WTC11 (cell line): ENCODE measurements at regions not wholly inside any gene's neighbourhood (a gene's known extent, or its start where the extent isn't known, plus 50 kb on each side); places are given as distances from the start of the nearest gene placed in this dataset.

ENCODE experiments used
- ATAC-seq: fragments of 200-7000 bp; cut with Tn5 transposase; 2 replicates; pipeline ENCODE4 v1.10.0; 2021; ENCODE audit warnings: mild to moderate bottlenecking, moderate library complexity
- CTCF ChIA-PET: fragments of 300-600 bp; sonication (Branson Sonifier 250); formaldehyde crosslinking; loops from one replicate; lab custom pipeline; 2021; ENCODE audit warnings: antibody characterized with exemption; lab: Charles Lee
- POLR2A ChIA-PET: fragments of 350-600 bp; sonication (Branson Sonifier 250); formaldehyde crosslinking; loops from one replicate; lab custom pipeline; 2021; ENCODE audit warnings: antibody characterized with exemption; lab: Charles Lee
- DNase-seq: peaks from one replicate; pipeline ENCODE4 v3.0.0; 2021; ENCODE audit warnings: low spot score
- H3K27ac Mint-ChIP-seq: 2 replicates; pipeline ENCODE4 v1.8.0; 2021; ENCODE audit warnings: mixed read lengths
- H3K27me3 Mint-ChIP-seq: 2 replicates; pipeline ENCODE4 v1.8.0; 2021; ENCODE audit warnings: low read depth, mild to moderate bottlenecking, moderate library complexity, mixed read lengths
- H3K36me3 Mint-ChIP-seq: 2 replicates; pipeline ENCODE4 v1.8.0; 2021; ENCODE audit warnings: mixed read lengths
- H3K4me1 Mint-ChIP-seq: 2 replicates; pipeline ENCODE4 v1.8.0; 2022; ENCODE audit warnings: mixed read lengths
- H3K4me3 Mint-ChIP-seq: 2 replicates; pipeline ENCODE4 v1.8.0; 2021; ENCODE audit warnings: mild to moderate bottlenecking, moderate library complexity, mixed read lengths
- H3K9me3 Mint-ChIP-seq: 2 replicates; pipeline ENCODE4 v1.8.0; 2021; ENCODE audit warnings: mixed read lengths
- CBFB ChIP-seq: sonication (generic); formaldehyde crosslinking; IDR thresholded peaks from 2 replicates; pipeline ENCODE4 v1.8.1; 2022; ENCODE audit warnings: mild to moderate bottlenecking, low read depth, missing genetic modification reagents
- E2F5 ChIP-seq: sonication (generic); formaldehyde crosslinking; IDR thresholded peaks from 2 replicates; pipeline ENCODE4 v1.8.1; 2022; ENCODE audit warnings: mild to moderate bottlenecking, moderate library complexity, missing genetic modification reagents
- MAX ChIP-seq: sonication (generic); formaldehyde crosslinking; IDR thresholded peaks from 2 replicates; pipeline ENCODE4 v1.8.0; 2022; ENCODE audit warnings: mild to moderate bottlenecking, missing genetic modification reagents
- NFATC4 ChIP-seq: fragments of 250-450 bp; sonication (Bioruptor Pico); IDR thresholded peaks from 2 replicates; pipeline ENCODE4 v1.9.0; 2021; ENCODE audit warnings: mild to moderate bottlenecking
- SMAD3 ChIP-seq: sonication (generic); formaldehyde crosslinking; IDR thresholded peaks from 2 replicates; pipeline ENCODE4 v1.8.0; 2022; ENCODE audit warnings: missing genetic modification reagents, mild to moderate bottlenecking, borderline replicate concordance
- SMAD4 ChIP-seq: sonication (generic); formaldehyde crosslinking; IDR thresholded peaks from 2 replicates; pipeline ENCODE4 v1.8.0; 2022; ENCODE audit warnings: mild to moderate bottlenecking, missing genetic modification reagents
- TCF7 ChIP-seq: sonication (generic); formaldehyde crosslinking; IDR thresholded peaks from 2 replicates; pipeline ENCODE4 v1.8.0; 2022; ENCODE audit warnings: mild to moderate bottlenecking, low read depth, missing genetic modification reagents, moderate library complexity
- USF2 ChIP-seq: sonication (generic); formaldehyde crosslinking; IDR thresholded peaks from 2 replicates; pipeline ENCODE4 v1.8.1; 2023; ENCODE audit warnings: mild to moderate bottlenecking, missing genetic modification reagents, moderate library complexity
- ZBTB21 ChIP-seq: sonication (generic); formaldehyde crosslinking; IDR thresholded peaks from 2 replicates; pipeline ENCODE4 v1.8.1; 2023; ENCODE audit warnings: mild to moderate bottlenecking, missing genetic modification reagents, borderline replicate concordance
- ZNF121 ChIP-seq: sonication (generic); formaldehyde crosslinking; IDR thresholded peaks from 2 replicates; pipeline ENCODE4 v1.8.0; 2023; ENCODE audit warnings: missing genetic modification reagents
- ZNF671 ChIP-seq: fragments of 250-450 bp; sonication (Bioruptor Pico); IDR thresholded peaks from 2 replicates; pipeline ENCODE4 v1.8.0; 2021; ENCODE audit warnings: mild to moderate bottlenecking
- TF ChIP-seq, protein P1 (sequence below): sonication (generic); formaldehyde crosslinking; IDR thresholded peaks from 2 replicates; pipeline ENCODE4 v1.8.0; 2022; ENCODE audit warnings: mild to moderate bottlenecking, missing genetic modification reagents
- TF ChIP-seq, protein P2 (sequence below): sonication (generic); formaldehyde crosslinking; IDR thresholded peaks from 2 replicates; pipeline ENCODE4 v1.8.0; 2022; ENCODE audit warnings: mild to moderate bottlenecking, missing genetic modification reagents
- TF ChIP-seq, protein P3 (sequence below): sonication (generic); formaldehyde crosslinking; IDR thresholded peaks from 2 replicates; pipeline ENCODE4 v1.8.0; 2023; ENCODE audit warnings: missing genetic modification reagents, mild to moderate bottlenecking, borderline replicate concordance

- no peak for DNase-seq
Measured at GRCh38 chr7:28310460-28310848, 101.9 kb upstream of the CREB5 start.

DNA sequence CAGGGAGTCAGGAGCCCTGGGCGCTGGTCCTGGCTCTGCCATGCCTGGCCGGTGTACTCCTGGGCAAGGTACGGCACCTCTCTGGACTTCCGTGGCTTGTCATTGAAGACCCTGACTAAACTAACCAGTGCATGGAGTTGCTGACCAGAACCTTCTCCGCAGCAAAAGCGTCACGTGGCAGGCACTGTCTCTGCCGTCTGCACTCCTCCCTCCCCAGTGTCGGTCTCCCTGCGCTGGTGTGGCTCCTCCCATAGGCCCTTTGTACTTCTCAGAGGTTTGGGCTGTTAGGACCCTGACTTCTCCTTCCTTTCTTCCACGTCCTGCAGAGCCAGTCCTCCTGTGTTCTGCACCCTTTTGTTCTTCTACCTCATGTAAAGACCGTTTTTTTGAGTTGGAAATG lies 100.6 kb upstream of the CREB5 start:
- Mint-ChIP-seq H3K9me3 (no peaks in the 10 kb centered on the region), H3K4me1 (peaks cover 18% of the 10 kb centered on the region), H3K36me3 (no peaks in the 10 kb centered on the region), H3K27me3 (peaks cover 5% of the 10 kb centered on the region), H3K27ac (no peak overlapping the region), H3K4me3 (no peak overlapping the region)
- CTCF ChIA-PET, result interaction anchor here (1.7 kb wide), 1 partner anchor 15 kb away, joined by 5 read pairs; no protein-coding TSS in a partner anchor
- POLR2A ChIA-PET, result no interaction called here
- DNase-seq, result no peak
- ATAC-seq, result peak; percentile 91
- TF ChIP-seq, protein P1, sequence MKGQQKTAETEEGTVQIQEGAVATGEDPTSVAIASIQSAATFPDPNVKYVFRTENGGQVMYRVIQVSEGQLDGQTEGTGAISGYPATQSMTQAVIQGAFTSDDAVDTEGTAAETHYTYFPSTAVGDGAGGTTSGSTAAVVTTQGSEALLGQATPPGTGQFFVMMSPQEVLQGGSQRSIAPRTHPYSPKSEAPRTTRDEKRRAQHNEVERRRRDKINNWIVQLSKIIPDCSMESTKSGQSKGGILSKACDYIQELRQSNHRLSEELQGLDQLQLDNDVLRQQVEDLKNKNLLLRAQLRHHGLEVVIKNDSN (CRISPR knock-in tag), result peak; percentile 74
- 0 out of 2 replicates have a peak, but pooled peaks have one; percentile 44 for TF ChIP-seq MAX
- peak; percentile 80 for TF ChIP-seq USF2 (CRISPR knock-in tag)
- TF ChIP-seq SMAD4 (CRISPR knock-in tag), result no peak
- TF ChIP-seq, all 79 proteins: peak for 3

More at GRCh38 chr7:28310460-28310848, 101.9 kb upstream of the CREB5 start:
- no peak for ATAC-seq
- no peaks in the 10 kb centered on the region for H3K36me3 Mint-ChIP-seq
- no peak overlapping the region for H3K27ac Mint-ChIP-seq
- CTCF ChIA-PET, result no interaction called here
- peaks cover 3% of the 10 kb centered on the region for H3K27me3 Mint-ChIP-seq
- POLR2A ChIA-PET, result no interaction called here
- TF ChIP-seq SMAD3 (CRISPR knock-in tag) (no peak), E2F5 (CRISPR knock-in tag) (no peak), NFATC4 (CRISPR knock-in tag) (no peak), CBFB (CRISPR knock-in tag) (no peak), TCF7 (CRISPR knock-in tag) (no peak), ZBTB21 (CRISPR knock-in tag) (no peak), ZNF671 (CRISPR knock-in tag) (no peak), ZNF121 (CRISPR knock-in tag) (no peak)
- TF ChIP-seq, protein P2, sequence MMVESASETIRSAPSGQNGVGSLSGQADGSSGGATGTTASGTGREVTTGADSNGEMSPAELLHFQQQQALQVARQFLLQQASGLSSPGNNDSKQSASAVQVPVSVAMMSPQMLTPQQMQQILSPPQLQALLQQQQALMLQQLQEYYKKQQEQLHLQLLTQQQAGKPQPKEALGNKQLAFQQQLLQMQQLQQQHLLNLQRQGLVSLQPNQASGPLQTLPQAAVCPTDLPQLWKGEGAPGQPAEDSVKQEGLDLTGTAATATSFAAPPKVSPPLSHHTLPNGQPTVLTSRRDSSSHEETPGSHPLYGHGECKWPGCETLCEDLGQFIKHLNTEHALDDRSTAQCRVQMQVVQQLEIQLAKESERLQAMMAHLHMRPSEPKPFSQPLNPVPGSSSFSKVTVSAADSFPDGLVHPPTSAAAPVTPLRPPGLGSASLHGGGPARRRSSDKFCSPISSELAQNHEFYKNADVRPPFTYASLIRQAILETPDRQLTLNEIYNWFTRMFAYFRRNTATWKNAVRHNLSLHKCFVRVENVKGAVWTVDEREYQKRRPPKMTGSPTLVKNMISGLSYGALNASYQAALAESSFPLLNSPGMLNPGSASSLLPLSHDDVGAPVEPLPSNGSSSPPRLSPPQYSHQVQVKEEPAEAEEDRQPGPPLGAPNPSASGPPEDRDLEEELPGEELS, result no peak
- TF ChIP-seq, protein P3, sequence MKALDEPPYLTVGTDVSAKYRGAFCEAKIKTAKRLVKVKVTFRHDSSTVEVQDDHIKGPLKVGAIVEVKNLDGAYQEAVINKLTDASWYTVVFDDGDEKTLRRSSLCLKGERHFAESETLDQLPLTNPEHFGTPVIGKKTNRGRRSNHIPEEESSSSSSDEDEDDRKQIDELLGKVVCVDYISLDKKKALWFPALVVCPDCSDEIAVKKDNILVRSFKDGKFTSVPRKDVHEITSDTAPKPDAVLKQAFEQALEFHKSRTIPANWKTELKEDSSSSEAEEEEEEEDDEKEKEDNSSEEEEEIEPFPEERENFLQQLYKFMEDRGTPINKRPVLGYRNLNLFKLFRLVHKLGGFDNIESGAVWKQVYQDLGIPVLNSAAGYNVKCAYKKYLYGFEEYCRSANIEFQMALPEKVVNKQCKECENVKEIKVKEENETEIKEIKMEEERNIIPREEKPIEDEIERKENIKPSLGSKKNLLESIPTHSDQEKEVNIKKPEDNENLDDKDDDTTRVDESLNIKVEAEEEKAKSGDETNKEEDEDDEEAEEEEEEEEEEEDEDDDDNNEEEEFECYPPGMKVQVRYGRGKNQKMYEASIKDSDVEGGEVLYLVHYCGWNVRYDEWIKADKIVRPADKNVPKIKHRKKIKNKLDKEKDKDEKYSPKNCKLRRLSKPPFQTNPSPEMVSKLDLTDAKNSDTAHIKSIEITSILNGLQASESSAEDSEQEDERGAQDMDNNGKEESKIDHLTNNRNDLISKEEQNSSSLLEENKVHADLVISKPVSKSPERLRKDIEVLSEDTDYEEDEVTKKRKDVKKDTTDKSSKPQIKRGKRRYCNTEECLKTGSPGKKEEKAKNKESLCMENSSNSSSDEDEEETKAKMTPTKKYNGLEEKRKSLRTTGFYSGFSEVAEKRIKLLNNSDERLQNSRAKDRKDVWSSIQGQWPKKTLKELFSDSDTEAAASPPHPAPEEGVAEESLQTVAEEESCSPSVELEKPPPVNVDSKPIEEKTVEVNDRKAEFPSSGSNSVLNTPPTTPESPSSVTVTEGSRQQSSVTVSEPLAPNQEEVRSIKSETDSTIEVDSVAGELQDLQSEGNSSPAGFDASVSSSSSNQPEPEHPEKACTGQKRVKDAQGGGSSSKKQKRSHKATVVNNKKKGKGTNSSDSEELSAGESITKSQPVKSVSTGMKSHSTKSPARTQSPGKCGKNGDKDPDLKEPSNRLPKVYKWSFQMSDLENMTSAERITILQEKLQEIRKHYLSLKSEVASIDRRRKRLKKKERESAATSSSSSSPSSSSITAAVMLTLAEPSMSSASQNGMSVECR (CRISPR knock-in tag), result no peak
- H3K4me1 Mint-ChIP-seq, result peaks cover 22% of the 10 kb centered on the region
- no peaks in the 10 kb centered on the region for H3K9me3 Mint-ChIP-seq
- H3K4me3 Mint-ChIP-seq, result no peak overlapping the region
